ENCODE measurements at regions not wholly inside any gene's neighbourhood (a gene's known extent, or its start where the extent isn't known, plus 50 kb on each side); places are given as distances from the start of the nearest gene placed in this dataset.

GRCh38 chr11:110870816-110871522 lies 158.7 kb upstream of the ARHGAP20 start:
- Mint-ChIP-seq H3K36me3 (no peaks in the 10 kb centered on the region), H3K4me3 (no peak overlapping the region), H3K27ac (no peak overlapping the region), H3K9me3 (no peaks in the 10 kb centered on the region), H3K4me1 (no peaks in the 10 kb centered on the region), H3K27me3 (peaks cover 0 to 2% of the 10 kb centered on the region in 2 donors)
- ChIA-PET CTCF (ENCODE audit: partially characterized antibody) (no interaction called here), POLR2A (ENCODE audit: partially characterized antibody) (no interaction called here)
- no peaks in the 10 kb centered on the region for H3K9me3 ChIP-seq (ENCODE audit: control insufficient read depth in 1 of 2, low read length in 2 of 2)
- H3K27me3 ChIP-seq (ENCODE audit: insufficient read depth, low read length): no peaks in the 10 kb centered on the region
- no peaks in the 10 kb centered on the region for H3K36me3 ChIP-seq (ENCODE audit: insufficient read depth, low read length)
- no peak for DNase-seq
- H3K4me3 ChIP-seq (ENCODE audit: low read length in 2 of 2): no peak overlapping the region
- H3K4me1 ChIP-seq (ENCODE audit: insufficient read depth, low read length): no peaks in the 10 kb centered on the region
- intact Hi-C loops (cut with micrococcal nuclease): no loop called here
- H3K27ac ChIP-seq (ENCODE audit: low read depth, low read length): no peak overlapping the region

- intact Hi-C loops (cut with micrococcal nuclease): no loop called here
- CTCF ChIA-PET (ENCODE audit: partially characterized antibody): no interaction called here
Measured at GRCh38 chr11:110867951-110868350, 155.7 kb upstream of the ARHGAP20 start.

GRCh38 chr11:110866081-110866480 lies 153.8 kb upstream of the ARHGAP20 start:
- Mint-ChIP-seq H3K4me3 (no peak overlapping the region), H3K36me3 (no peaks in the 10 kb centered on the region), H3K9me3 (no peaks in the 10 kb centered on the region), H3K27ac (no peak overlapping the region), H3K27me3 (peaks cover 0 to 2% of the 10 kb centered on the region in 2 donors), H3K4me1 (no peaks in the 10 kb centered on the region)
- Histone ChIP-seq H3K27ac (ENCODE audit: low read depth, low read length) (no peak overlapping the region), H3K4me3 (ENCODE audit: low read length in 2 of 2) (no peak overlapping the region), H3K9me3 (ENCODE audit: control insufficient read depth in 1 of 2, low read length in 2 of 2) (no peaks in the 10 kb centered on the region), H3K4me1 (ENCODE audit: insufficient read depth, low read length) (no peaks in the 10 kb centered on the region), H3K36me3 (ENCODE audit: insufficient read depth, low read length) (no peaks in the 10 kb centered on the region), H3K27me3 (ENCODE audit: insufficient read depth, low read length) (no peaks in the 10 kb centered on the region)
- ChIA-PET CTCF (ENCODE audit: partially characterized antibody) (interaction anchor here (1.4 kb wide), 1 partner anchor 8 kb away, joined by 5 read pairs; no protein-coding TSS in a partner anchor), POLR2A (ENCODE audit: partially characterized antibody) (no interaction called here)
- no peak for DNase-seq
- intact Hi-C loops (cut with micrococcal nuclease): no loop called here

More at GRCh38 chr11:110867951-110868350, 155.7 kb upstream of the ARHGAP20 start:
- no peak for DNase-seq
- no peak overlapping the region for H3K4me3 ChIP-seq (ENCODE audit: low read length in 2 of 2)
- POLR2A ChIA-PET (ENCODE audit: partially characterized antibody): no interaction called here
- H3K4me1 ChIP-seq (ENCODE audit: insufficient read depth, low read length): no peaks in the 10 kb centered on the region
- no peaks in the 10 kb centered on the region for H3K36me3 Mint-ChIP-seq
- H3K27me3 Mint-ChIP-seq: peaks cover 0 to 2% of the 10 kb centered on the region in 2 donors
- no peaks in the 10 kb centered on the region for H3K36me3 ChIP-seq (ENCODE audit: insufficient read depth, low read length)
- no peaks in the 10 kb centered on the region for H3K9me3 ChIP-seq (ENCODE audit: control insufficient read depth in 1 of 2, low read length in 2 of 2)
- no peak overlapping the region for H3K27ac ChIP-seq (ENCODE audit: low read depth, low read length)
- H3K4me1 Mint-ChIP-seq: no peaks in the 10 kb centered on the region
- no peaks in the 10 kb centered on the region for H3K27me3 ChIP-seq (ENCODE audit: insufficient read depth, low read length)
- H3K9me3 Mint-ChIP-seq: no peaks in the 10 kb centered on the region
- H3K27ac Mint-ChIP-seq: no peak overlapping the region
- no peak overlapping the region for H3K4me3 Mint-ChIP-seq

GRCh38 chr11:110862407-110862806 lies 150.2 kb upstream of the ARHGAP20 start:
- Mint-ChIP-seq H3K27me3 (no peaks in the 10 kb centered on the region), H3K36me3 (no peaks in the 10 kb centered on the region), H3K4me3 (no peak overlapping the region), H3K27ac (no peak overlapping the region), H3K9me3 (no peaks in the 10 kb centered on the region), H3K4me1 (no peaks in the 10 kb centered on the region)
- H3K4me3 ChIP-seq (ENCODE audit: low read length in 2 of 2): no peak overlapping the region
- POLR2A ChIA-PET (ENCODE audit: partially characterized antibody): no interaction called here
- H3K9me3 ChIP-seq (ENCODE audit: control insufficient read depth in 1 of 2, low read length in 2 of 2): no peaks in the 10 kb centered on the region
- intact Hi-C loops (cut with micrococcal nuclease): no loop called here
- no peaks in the 10 kb centered on the region for H3K4me1 ChIP-seq (ENCODE audit: insufficient read depth, low read length)
- H3K27ac ChIP-seq (ENCODE audit: low read depth, low read length): no peak overlapping the region
- DNase-seq: no peak
- H3K36me3 ChIP-seq (ENCODE audit: insufficient read depth, low read length): no peaks in the 10 kb centered on the region
- no peaks in the 10 kb centered on the region for H3K27me3 ChIP-seq (ENCODE audit: insufficient read depth, low read length)
- CTCF ChIA-PET (ENCODE audit: partially characterized antibody): interaction anchor here (1.3 kb wide), 1 partner anchor 12 kb away, joined by 3 read pairs; no protein-coding TSS in a partner anchor

- Histone ChIP-seq H3K36me3 (ENCODE audit: insufficient read depth, low read length) (no peaks in the 10 kb centered on the region), H3K27ac (ENCODE audit: low read depth, low read length) (no peak overlapping the region), H3K27me3 (ENCODE audit: insufficient read depth, low read length) (no peaks in the 10 kb centered on the region), H3K9me3 (ENCODE audit: control insufficient read depth in 1 of 2, low read length in 2 of 2) (no peaks in the 10 kb centered on the region), H3K4me3 (ENCODE audit: low read length in 2 of 2) (no peak overlapping the region), H3K4me1 (ENCODE audit: insufficient read depth, low read length) (no peaks in the 10 kb centered on the region)
- no peak for DNase-seq
- H3K4me3 Mint-ChIP-seq: no peak overlapping the region
- ChIA-PET CTCF (ENCODE audit: partially characterized antibody) (no interaction called here), POLR2A (ENCODE audit: partially characterized antibody) (no interaction called here)
- H3K36me3 Mint-ChIP-seq: no peaks in the 10 kb centered on the region
- intact Hi-C loops (cut with micrococcal nuclease): no loop called here
- no peaks in the 10 kb centered on the region for H3K4me1 Mint-ChIP-seq
- H3K9me3 Mint-ChIP-seq: peaks cover 0 to 4% (median 0%) of the 10 kb centered on the region in 8 donors
- H3K27me3 Mint-ChIP-seq: peaks cover 0 to 2% of the 10 kb centered on the region in 2 donors
- no peak overlapping the region for H3K27ac Mint-ChIP-seq
Measured at GRCh38 chr11:110860461-110860860, 148.2 kb upstream of the ARHGAP20 start.

- peaks cover 0 to 2% of the 10 kb centered on the region in 2 donors for H3K27me3 Mint-ChIP-seq
- intact Hi-C loops (cut with micrococcal nuclease): no loop called here
- no peaks in the 10 kb centered on the region for H3K36me3 ChIP-seq (ENCODE audit: insufficient read depth, low read length)
- no peak overlapping the region for H3K4me3 Mint-ChIP-seq
- CTCF ChIA-PET (ENCODE audit: partially characterized antibody): no interaction called here
- POLR2A ChIA-PET (ENCODE audit: partially characterized antibody): no interaction called here
- H3K4me3 ChIP-seq (ENCODE audit: low read length in 2 of 2): no peak overlapping the region
- no peak for DNase-seq
- no peaks in the 10 kb centered on the region for H3K9me3 ChIP-seq (ENCODE audit: control insufficient read depth in 1 of 2, low read length in 2 of 2)
- no peak overlapping the region for H3K27ac Mint-ChIP-seq
- peaks cover 0 to 4% (median 0%) of the 10 kb centered on the region in 8 donors for H3K9me3 Mint-ChIP-seq
- H3K27me3 ChIP-seq (ENCODE audit: insufficient read depth, low read length): no peaks in the 10 kb centered on the region
- H3K4me1 ChIP-seq (ENCODE audit: insufficient read depth, low read length): no peaks in the 10 kb centered on the region
- H3K4me1 Mint-ChIP-seq: no peaks in the 10 kb centered on the region
- H3K36me3 Mint-ChIP-seq: no peaks in the 10 kb centered on the region
- no peak overlapping the region for H3K27ac ChIP-seq (ENCODE audit: low read depth, low read length)
Measured at GRCh38 chr11:110859998-110860397, 147.8 kb upstream of the ARHGAP20 start.

GRCh38 chr11:110859240-110859840 lies 147.1 kb upstream of the ARHGAP20 start:
- H3K27me3 Mint-ChIP-seq: peaks cover 0 to 2% of the 10 kb centered on the region in 2 donors
- Histone ChIP-seq H3K27ac (ENCODE audit: low read depth, low read length) (no peak overlapping the region), H3K4me1 (ENCODE audit: insufficient read depth, low read length) (no peaks in the 10 kb centered on the region), H3K27me3 (ENCODE audit: insufficient read depth, low read length) (no peaks in the 10 kb centered on the region), H3K9me3 (ENCODE audit: control insufficient read depth in 1 of 2, low read length in 2 of 2) (no peaks in the 10 kb centered on the region), H3K4me3 (ENCODE audit: low read length in 2 of 2) (no peak overlapping the region), H3K36me3 (ENCODE audit: insufficient read depth, low read length) (no peaks in the 10 kb centered on the region)
- no peak for DNase-seq
- H3K36me3 Mint-ChIP-seq: no peaks in the 10 kb centered on the region
- H3K4me3 Mint-ChIP-seq: no peak overlapping the region
- intact Hi-C loops (cut with micrococcal nuclease): no loop called here
- ChIA-PET POLR2A (ENCODE audit: partially characterized antibody) (no interaction called here), CTCF (ENCODE audit: partially characterized antibody) (no interaction called here)
- peak overlapping the region in 1 of 7 donors; percentile 23 for H3K27ac Mint-ChIP-seq
- H3K9me3 Mint-ChIP-seq: peaks cover 0 to 4% (median 0%) of the 10 kb centered on the region in 8 donors
- H3K4me1 Mint-ChIP-seq: no peaks in the 10 kb centered on the region

Measured in CD4-positive, alpha-beta memory T cell (primary cell).